Endothelial cell of umbilical vein (primary cell): ENCODE measurements at regions not wholly inside any gene's neighbourhood (a gene's known extent, or its start where the extent isn't known, plus 50 kb on each side); places are given as distances from the start of the nearest gene placed in this dataset.

ENCODE experiments used
- BruUV-seq: library from RNA; stranded (reverse); fragments of 400-500 nt; replicated peaks from 2 replicates; lab custom pipeline; 2021; lab: Mats Ljungman, UMichigan
- CTCF ChIA-PET: fragments of 300-600, 350-600 bp; sonication (Branson Sonifier 250); formaldehyde crosslinking; loops from one replicate; lab custom pipeline; 2021; ENCODE audit warnings: antibody characterized with exemption, inconsistent platforms; lab: Charles Lee
- POLR2A ChIA-PET: fragments of 300-600, 350-600 bp; sonication (Branson Sonifier 250); formaldehyde crosslinking; loops from one replicate; lab custom pipeline; 2021; ENCODE audit warnings: antibody characterized with exemption, inconsistent platforms; lab: Charles Lee
- DNase-seq: peaks from one replicate; pipeline ENCODE4 v3.0.0-alpha.2; 2011; ENCODE audit warnings: low read depth, low spot score
- FAIRE-seq: peaks from 2 replicates; lab custom pipeline; 2011; peaks lifted over from hg19 to GRCh38; lab: Jason Lieb, UNC
- H2AFZ ChIP-seq: 2 replicates; pipeline ENCODE4 v1.6.0; 2012; ENCODE audit warnings: low read depth, low read length, control low read depth, inconsistent platforms
- H3K27ac ChIP-seq: 2 replicates; pipeline ENCODE4 v1.5.1; 2011; ENCODE audit warnings: low read depth, mild to moderate bottlenecking, control low read depth, low read length, moderate library complexity; ENCODE audit not compliant: insufficient read depth
- H3K27me3 ChIP-seq, 2 experiments: 2 replicates each; pipeline versions ENCODE4 v1.6.0 to v1.6.1; 2011; ENCODE audit warnings: low read length in 2 of 2, mixed read lengths in 1 of 2; ENCODE audit not compliant: control insufficient read depth in 2 of 2, insufficient read depth in 2 of 2
- H3K36me3 ChIP-seq, 2 experiments: 2 replicates in 1 of 2; 3 replicates in 1 of 2; pipeline ENCODE4 v1.5.1; 2011; ENCODE audit warnings: low read length in 2 of 2, mild to moderate bottlenecking in 1 of 2, moderate library complexity in 1 of 2; ENCODE audit not compliant: control insufficient read depth in 2 of 2, insufficient read depth in 2 of 2; ENCODE audit errors: extremely low read depth in 1 of 2
- H3K4me1 ChIP-seq: 3 replicates; pipeline ENCODE4 v1.5.1; 2011; ENCODE audit warnings: mild to moderate bottlenecking, low read length; ENCODE audit not compliant: control insufficient read depth, insufficient read depth; ENCODE audit errors: extremely low read depth
- H3K4me2 ChIP-seq: 2 replicates; pipeline ENCODE4 v1.6.1; 2011; ENCODE audit warnings: low read length, control low read depth, mixed read lengths; ENCODE audit not compliant: insufficient read depth
- H3K4me3 ChIP-seq, 3 experiments: fragments of 200-600 bp in 1 of 3; sonication (generic), shearing (Covaris generic) in 1 of 3; replicated peaks in 1 of 3; 2 replicates each; pipeline ENCODE4 v1.5.1; 2011 to 2016; ENCODE audit warnings: control low read depth in 3 of 3, low read length in 3 of 3, mild to moderate bottlenecking in 2 of 3, inconsistent platforms in 1 of 3, low read depth in 1 of 3, moderate library complexity in 1 of 3; ENCODE audit not compliant: insufficient read depth in 1 of 3
- H3K79me2 ChIP-seq: 2 replicates; pipeline ENCODE4 v1.6.0; 2012; ENCODE audit warnings: low read length, inconsistent platforms; ENCODE audit not compliant: control insufficient read depth, insufficient read depth
- H3K9ac ChIP-seq: replicated peaks from 2 replicates; pipeline ENCODE3; 2011; ENCODE audit warnings: low read length, control low read depth; ENCODE audit not compliant: insufficient read depth; ENCODE audit errors: extremely low read depth
- H3K9me1 ChIP-seq: replicated peaks from 3 replicates; pipeline ENCODE4 v1.6.0; 2011; ENCODE audit warnings: mild to moderate bottlenecking, low read length; ENCODE audit not compliant: control insufficient read depth, insufficient read depth; ENCODE audit errors: extremely low read depth
- H3K9me3 ChIP-seq: replicated peaks from 2 replicates; pipeline ENCODE4 v1.5.1; 2012; ENCODE audit warnings: low read length, inconsistent platforms; ENCODE audit not compliant: control insufficient read depth, insufficient read depth
- H4K20me1 ChIP-seq: replicated peaks from 2 replicates; pipeline ENCODE3; 2011; ENCODE audit warnings: mild to moderate bottlenecking, low read length; ENCODE audit not compliant: control insufficient read depth, insufficient read depth; ENCODE audit errors: extremely low read depth
- CTCF ChIP-seq, 2 donors: IDR thresholded peaks; 1 replicate in 1 of 2; 2 replicates in 1 of 2; pipeline ENCODE4 v1.5.1; 2011; ENCODE audit warnings: low read length in 2 of 2, mild to moderate bottlenecking in 2 of 2, moderate library complexity in 2 of 2, control low read depth in 1 of 2, inconsistent platforms in 1 of 2, low read depth in 1 of 2; ENCODE audit not compliant: insufficient read depth in 1 of 2; ENCODE audit errors: extremely low read depth in 1 of 2
- EZH2 ChIP-seq: IDR thresholded peaks from 2 replicates; pipeline ENCODE4 v1.6.1; 2012; ENCODE audit warnings: borderline replicate concordance, low read depth, mild to moderate bottlenecking, moderate library complexity, low read length, inconsistent platforms; ENCODE audit not compliant: severe bottlenecking
- FOS ChIP-seq: IDR thresholded peaks from 2 replicates; pipeline ENCODE4 v1.6.1; 2011; ENCODE audit warnings: mild to moderate bottlenecking, low read length, moderate library complexity, borderline replicate concordance; ENCODE audit not compliant: insufficient read depth
- GATA2 ChIP-seq: IDR thresholded peaks from 2 replicates; pipeline ENCODE4 v1.7.0; 2011; ENCODE audit warnings: low read depth, mild to moderate bottlenecking, moderate library complexity, mixed read lengths, low read length; ENCODE audit not compliant: insufficient read length, insufficient read depth
- JUN ChIP-seq: IDR thresholded peaks from 2 replicates; pipeline ENCODE4 v1.6.1; 2011; ENCODE audit warnings: borderline replicate concordance, low read depth; ENCODE audit not compliant: insufficient read length, insufficient read depth
- MAX ChIP-seq: IDR thresholded peaks from 2 replicates; pipeline ENCODE4 v1.6.1; 2011; ENCODE audit not compliant: insufficient read depth, insufficient read length
- MYC ChIP-seq: IDR thresholded peaks from one replicate; pipeline ENCODE4 v1.6.1; 2011; ENCODE audit warnings: mild to moderate bottlenecking, low read depth, low read length
- POLR2A ChIP-seq: IDR thresholded peaks from 2 replicates; pipeline ENCODE4 v1.6.1; 2012; ENCODE audit warnings: low read depth, mild to moderate bottlenecking, control low read depth, low read length
- POLR2AphosphoS5 ChIP-seq: IDR thresholded peaks from 2 replicates; pipeline ENCODE4 v1.6.1; 2012; ENCODE audit warnings: low read depth, mild to moderate bottlenecking, control low read depth, low read length, moderate library complexity; ENCODE audit not compliant: insufficient read depth
- dilution Hi-C: fragments of 300-500 bp; cut with MboI; formaldehyde crosslinking; loops from one replicate; pipeline ENCODE4 v1.15.0; 2019; ENCODE audit warnings: low sequenced_read_pairs; ENCODE audit not compliant: extremely low pct_ligation_motif_present
- intact Hi-C: fragments of 100-400 bp; cut with micrococcal nuclease; formaldehyde crosslinking; loops from one replicate; pipeline ENCODE4 v1.10.0; 2022

GRCh38 chr6:73965539-73966029 is 269.6 kb downstream of the CD109 start:
- dilution Hi-C loops, result no loop called here
- POLR2A ChIA-PET, result no interaction called here
- Histone ChIP-seq H3K4me3 (no peak overlapping the region), H3K9me3 (no peaks in the 10 kb centered on the region), H3K36me3 (no peaks in the 10 kb centered on the region), H3K4me1 (peaks cover 8% of the 10 kb centered on the region), H3K4me2 (no peak overlapping the region), H3K9ac (no peak overlapping the region), H3K9me1 (no peaks in the 10 kb centered on the region), H4K20me1 (no peaks in the 10 kb centered on the region), H3K27ac (no peak overlapping the region), H3K79me2 (no peaks in the 10 kb centered on the region), H2AFZ (no peak overlapping the region), H3K27me3 (peaks cover 9 to 12% of the 10 kb centered on the region in 2 experiments)
- DNase-seq (no peak), FAIRE-seq (no peak)
- CTCF ChIA-PET, result interaction anchor here (1.3 to 1.6 kb wide), 2 partner anchors 227 to 1243 kb away, joined by 5 to 8 read pairs; no protein-coding TSS in a partner anchor
- intact Hi-C loops, result loop anchor here (2.0 kb wide), 1 partner anchor 111 kb away; no protein-coding TSS in a partner anchor
- TF ChIP-seq FOS (no peak), MAX (no peak), POLR2A (no peak), MYC (no peak), POLR2AphosphoS5 (no peak), GATA2 (no peak), EZH2 (no peak), JUN (no peak), CTCF (IDR thresholded peaks at IDR 0.05; ENCODE audit: extremely low read depth in 1 of 2, insufficient read depth in 1 of 2, low read depth in 1 of 2, low read length in 2 of 2) (no peak)
- BruUV-seq, result no TSS peak
